Cardiac fibroblast (primary cell): ENCODE measurements at regions not wholly inside any gene's neighbourhood (a gene's known extent, or its start where the extent isn't known, plus 50 kb on each side); places are given as distances from the start of the nearest gene placed in this dataset.
"Not testable (repeated sequence)": the region's sequence is repeated elsewhere in the genome, so short reads cannot be mapped to it uniquely, and the experiment has no call there.

ENCODE experiments used
- DNase-seq, 2 donors: peaks; one replicate each; pipeline versions ENCODE4 v3.0.0 to v3.0.0-alpha.2; 2010; ENCODE audit warnings: low read depth in 2 of 2
- H3K4me3 ChIP-seq, 2 donors: replicated peaks in 1 of 2; 1 replicate in 1 of 2; 2 replicates in 1 of 2; pipeline ENCODE4 v1.5.1; 2011; ENCODE audit warnings: low read depth in 2 of 2, low read length in 2 of 2, mild to moderate bottlenecking in 2 of 2, moderate library complexity in 1 of 2
- CTCF ChIP-seq: IDR thresholded peaks from one replicate; pipeline ENCODE4 v1.5.1; 2011; ENCODE audit warnings: low read depth, mild to moderate bottlenecking, low read length, inconsistent platforms

- TF ChIP-seq CTCF: no peak
- no peak overlapping the region for H3K4me3 ChIP-seq
- DNase-seq: peak in 1 of 2 donors; percentile 2
Observed at GRCh38 chr7:69067397-69067796, 530.9 kb upstream of the AUTS2 start.

GRCh38 chr7:69070476-69070875 lies 527.8 kb upstream of the AUTS2 start:
- DNase-seq: no peak
- H3K4me3 ChIP-seq: no peak overlapping the region
- no peak for TF ChIP-seq CTCF

GRCh38 chr7:69076566-69076965 lies 521.7 kb upstream of the AUTS2 start:
- H3K4me3 ChIP-seq: no peak overlapping the region
- DNase-seq: no peak
- TF ChIP-seq CTCF: no peak

GRCh38 chr7:69078997-69079769 lies 519.1 kb upstream of the AUTS2 start:
- H3K4me3 ChIP-seq: no peak overlapping the region
- DNase-seq: peak in 1 of 2 donors; percentile 9
- TF ChIP-seq CTCF: no peak

GRCh38 chr7:69087281-69087680 lies 511.0 kb upstream of the AUTS2 start:
- DNase-seq, H3K4me3 ChIP-seq: not testable (repeated sequence)

- no peak for TF ChIP-seq CTCF
- DNase-seq: no peak
- H3K4me3 ChIP-seq: no peak overlapping the region
Observed at GRCh38 chr7:69088185-69088584, 510.1 kb upstream of the AUTS2 start.

- H3K4me3 ChIP-seq: no peak overlapping the region
- TF ChIP-seq CTCF: no peak
- no peak for DNase-seq
Observed at GRCh38 chr7:69090936-69091335, 507.3 kb upstream of the AUTS2 start.
